ENCODE measurements at regions not wholly inside any gene's neighbourhood (a gene's known extent, or its start where the extent isn't known, plus 50 kb on each side); places are given as distances from the start of the nearest gene placed in this dataset.
"Not testable (repeated sequence)": the region's sequence is repeated elsewhere in the genome, so short reads cannot be mapped to it uniquely, and the experiment has no call there.

GRCh38 chr2:8380566-8380965, 301.3 kb upstream of the ID2 start:
- TF ChIP-seq MYC (IDR thresholded peaks at IDR 0.05; ENCODE audit: low read depth, low read length), result no peak
- no peak for TF ChIP-seq CTCF (IDR thresholded peaks at IDR 0.05; ENCODE audit: low read depth, low read length)
- no peak for TF ChIP-seq MAX (IDR thresholded peaks at IDR 0.05; ENCODE audit: low read depth, low read length)
- TF ChIP-seq POLR2A (IDR thresholded peaks at IDR 0.05; ENCODE audit: extremely low read depth, insufficient read length), result no peak
- DNase-seq (ENCODE audit: low read depth), result no peak
- no peak overlapping the region for H3K4me3 ChIP-seq (ENCODE audit: low read depth, low read length)

- H3K4me3 ChIP-seq (ENCODE audit: low read depth, low read length), result no peak overlapping the region
- DNase-seq (ENCODE audit: low read depth), result no peak
- TF ChIP-seq CTCF (IDR thresholded peaks at IDR 0.05; ENCODE audit: low read depth, low read length), result no peak
- no peak for TF ChIP-seq MAX (IDR thresholded peaks at IDR 0.05; ENCODE audit: low read depth, low read length)
- no peak for TF ChIP-seq MYC (IDR thresholded peaks at IDR 0.05; ENCODE audit: low read depth, low read length)
- TF ChIP-seq POLR2A (IDR thresholded peaks at IDR 0.05; ENCODE audit: extremely low read depth, insufficient read length), result no peak
These were observed 299.4 kb upstream of the ID2 start for GRCh38 chr2:8382485-8382884.

GRCh38 chr2:8386748-8387147, 295.1 kb upstream of the ID2 start:
- not testable (repeated sequence) for DNase-seq (ENCODE audit: low read depth)

GRCh38 chr2:8388781-8389180, 293.1 kb upstream of the ID2 start:
- H3K4me3 ChIP-seq (ENCODE audit: low read depth, low read length), result no peak overlapping the region
- TF ChIP-seq MAX (IDR thresholded peaks at IDR 0.05; ENCODE audit: low read depth, low read length), result no peak
- no peak for TF ChIP-seq CTCF (IDR thresholded peaks at IDR 0.05; ENCODE audit: low read depth, low read length)
- TF ChIP-seq POLR2A (IDR thresholded peaks at IDR 0.05; ENCODE audit: extremely low read depth, insufficient read length), result no peak
- no peak for TF ChIP-seq MYC (IDR thresholded peaks at IDR 0.05; ENCODE audit: low read depth, low read length)
- DNase-seq (ENCODE audit: low read depth), result no peak

More at GRCh38 chr2:8386748-8387147, 295.1 kb upstream of the ID2 start:
- not testable (repeated sequence) for H3K4me3 ChIP-seq (ENCODE audit: low read depth, low read length)

- DNase-seq (ENCODE audit: low read depth), result peak; percentile 58
- no peak overlapping the region for H3K4me3 ChIP-seq (ENCODE audit: low read depth, low read length)
- TF ChIP-seq CTCF (IDR thresholded peaks at IDR 0.05; ENCODE audit: low read depth, low read length), result no peak
- no peak for TF ChIP-seq POLR2A (IDR thresholded peaks at IDR 0.05; ENCODE audit: extremely low read depth, insufficient read length)
These were observed 292.3 kb upstream of the ID2 start for GRCh38 chr2:8389431-8390108.

GRCh38 chr2:8391126-8391525, 290.7 kb upstream of the ID2 start:
- no peak for TF ChIP-seq POLR2A (IDR thresholded peaks at IDR 0.05; ENCODE audit: extremely low read depth, insufficient read length)
- no peak for TF ChIP-seq CTCF (IDR thresholded peaks at IDR 0.05; ENCODE audit: low read depth, low read length)
- TF ChIP-seq MYC (IDR thresholded peaks at IDR 0.05; ENCODE audit: low read depth, low read length), result no peak
- TF ChIP-seq MAX (IDR thresholded peaks at IDR 0.05; ENCODE audit: low read depth, low read length), result no peak
- no peak for DNase-seq (ENCODE audit: low read depth)
- H3K4me3 ChIP-seq (ENCODE audit: low read depth, low read length), result no peak overlapping the region

Measured in NB4 (cell line).